Activated naive CD8-positive, alpha-beta T cell treated with anti-CD3 and anti-CD28 coated beads, Interleukin-2, amount 10 ng/mL, durations not matched to agents 7 days and 5 days (primary cell): ENCODE measurements at regions not wholly inside any gene's neighbourhood (a gene's known extent, or its start where the extent isn't known, plus 50 kb on each side); places are given as distances from the start of the nearest gene placed in this dataset.
"Not testable (repeated sequence)": the region's sequence is repeated elsewhere in the genome, so short reads cannot be mapped to it uniquely, and the experiment has no call there.

Source experiments
- ATAC-seq: fragments of 150-1000 bp; cut with Tn5 transposase; one replicate; pipeline ENCODE4 v1.10.0; 2021; ENCODE audit warnings: low read depth, moderate library complexity
- POLR2A ChIA-PET: fragments of 350-600 bp; sonication (Branson Sonifier 250); formaldehyde crosslinking; loops from one replicate; lab custom pipeline; 2021; ENCODE audit warnings: antibody characterized with exemption; lab: Charles Lee
- DNase-seq: peaks from one replicate; pipeline ENCODE4 v3.0.0; 2021
- H3K27ac Mint-ChIP-seq: one replicate; pipeline ENCODE4 v1.8.0; 2022; ENCODE audit warnings: mild to moderate bottlenecking, mixed read lengths
- H3K27me3 Mint-ChIP-seq: one replicate; pipeline ENCODE4 v1.8.0; 2022; ENCODE audit warnings: mild to moderate bottlenecking, moderate library complexity, mixed read lengths
- H3K36me3 Mint-ChIP-seq: one replicate; pipeline ENCODE4 v1.8.0; 2021; ENCODE audit warnings: mild to moderate bottlenecking, mixed read lengths
- H3K4me1 Mint-ChIP-seq: one replicate; pipeline ENCODE4 v1.8.0; 2021; ENCODE audit warnings: mixed read lengths
- H3K4me3 Mint-ChIP-seq: one replicate; pipeline ENCODE4 v1.8.0; 2022; ENCODE audit warnings: mild to moderate bottlenecking, moderate library complexity, mixed read lengths
- H3K9me3 Mint-ChIP-seq: one replicate; pipeline ENCODE4 v1.8.0; 2021; ENCODE audit warnings: mixed read lengths

DNA sequence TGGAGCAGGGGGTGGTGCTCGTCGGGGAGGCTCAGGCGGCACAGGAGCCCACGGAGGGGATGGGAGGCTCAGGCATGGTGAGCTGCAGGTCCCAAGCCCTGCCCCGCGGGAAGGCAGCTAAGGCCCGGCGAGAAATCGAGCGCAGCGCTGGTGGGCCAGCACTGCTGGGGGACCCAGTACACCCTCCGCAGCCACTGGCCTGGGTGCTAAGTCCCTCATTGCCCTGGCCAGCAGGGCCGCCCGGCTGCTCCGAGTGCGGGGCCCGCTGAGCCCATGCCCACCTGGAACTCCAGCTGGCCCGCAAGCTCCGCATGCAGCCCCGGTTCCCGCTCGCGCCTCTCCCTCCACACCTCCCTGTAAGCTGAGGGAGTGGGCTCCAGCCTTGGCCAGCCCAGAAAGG lies 151.0 kb upstream of the COX7C start:
- ATAC-seq, DNase-seq, H3K27ac Mint-ChIP-seq, POLR2A ChIA-PET, H3K36me3 Mint-ChIP-seq, H3K4me1 Mint-ChIP-seq, H3K4me3 Mint-ChIP-seq, H3K27me3 Mint-ChIP-seq: not testable (repeated sequence)
- peaks cover 12% of the 10 kb centered on the region for H3K9me3 Mint-ChIP-seq

DNA sequence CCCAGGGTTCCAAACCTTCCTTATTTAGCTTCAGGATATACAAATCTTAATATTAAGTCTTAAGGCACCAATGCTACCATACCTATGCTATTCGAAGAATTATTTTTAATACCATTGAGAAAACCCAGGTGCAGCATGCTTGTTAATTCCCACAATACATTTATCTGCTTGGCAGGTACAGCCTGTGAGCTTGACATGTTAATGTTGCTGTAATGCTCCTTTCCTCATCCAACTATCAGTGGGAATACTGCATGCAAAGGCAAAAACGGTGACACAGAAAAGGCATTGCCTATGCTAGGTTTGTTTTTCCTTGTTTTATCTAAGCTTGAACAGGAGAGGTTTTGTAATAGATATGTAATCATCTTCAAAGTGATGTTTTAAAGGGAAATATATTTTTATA lies 135.7 kb upstream of the COX7C start:
- Mint-ChIP-seq H3K27ac (no peak overlapping the region), H3K4me1 (no peaks in the 10 kb centered on the region), H3K9me3 (peaks cover 1% of the 10 kb centered on the region), H3K4me3 (no peak overlapping the region), H3K27me3 (peaks cover 2% of the 10 kb centered on the region), H3K36me3 (no peaks in the 10 kb centered on the region)
- POLR2A ChIA-PET, result no interaction called here
- no peak for ATAC-seq
- DNase-seq, result no peak

- Mint-ChIP-seq H3K4me1 (no peaks in the 10 kb centered on the region), H3K27ac (no peak overlapping the region), H3K27me3 (peaks cover under 1% of the 10 kb centered on the region), H3K4me3 (no peak overlapping the region), H3K9me3 (no peaks in the 10 kb centered on the region), H3K36me3 (no peaks in the 10 kb centered on the region)
- no peak for ATAC-seq
- DNase-seq, result no peak
- POLR2A ChIA-PET, result no interaction called here
Observed at GRCh38 chr5:86493777-86494176, 124.0 kb upstream of the COX7C start.

DNA sequence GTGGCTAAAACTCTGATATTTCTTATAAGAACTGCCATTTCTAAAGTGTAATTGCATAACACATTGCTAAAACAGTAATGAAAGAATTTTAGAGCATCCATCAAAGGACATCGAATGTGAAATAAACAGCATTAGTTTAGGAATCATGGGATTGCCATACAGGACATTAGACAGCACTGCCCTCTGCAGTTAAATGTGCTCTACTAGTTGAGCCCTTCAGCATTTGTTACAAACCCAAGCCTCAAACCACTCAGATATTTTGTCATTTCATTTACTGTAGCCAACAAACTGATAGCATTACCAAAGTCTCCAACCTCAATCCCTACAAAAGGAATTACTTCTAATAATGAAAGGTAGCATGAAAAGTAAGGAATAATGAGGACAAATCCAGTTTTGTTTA lies 116.8 kb upstream of the COX7C start:
- no peaks in the 10 kb centered on the region for H3K27me3 Mint-ChIP-seq
- no peaks in the 10 kb centered on the region for H3K36me3 Mint-ChIP-seq
- no peaks in the 10 kb centered on the region for H3K9me3 Mint-ChIP-seq
- no peak overlapping the region for H3K27ac Mint-ChIP-seq
- no peak overlapping the region for H3K4me3 Mint-ChIP-seq
- H3K4me1 Mint-ChIP-seq, result no peaks in the 10 kb centered on the region
- no peak for ATAC-seq
- POLR2A ChIA-PET, result no interaction called here
- DNase-seq, result no peak

- POLR2A ChIA-PET, result no interaction called here
- Mint-ChIP-seq H3K4me1 (no peaks in the 10 kb centered on the region), H3K27me3 (no peaks in the 10 kb centered on the region), H3K36me3 (no peaks in the 10 kb centered on the region), H3K9me3 (no peaks in the 10 kb centered on the region), H3K27ac (no peak overlapping the region), H3K4me3 (no peak overlapping the region)
- DNase-seq (no peak), ATAC-seq (no peak)
Observed at GRCh38 chr5:86507574-86507973, 110.2 kb upstream of the COX7C start.

- DNase-seq, POLR2A ChIA-PET, H3K27ac Mint-ChIP-seq, ATAC-seq, H3K4me3 Mint-ChIP-seq, H3K36me3 Mint-ChIP-seq, H3K27me3 Mint-ChIP-seq, H3K4me1 Mint-ChIP-seq, H3K9me3 Mint-ChIP-seq: not testable (repeated sequence)
Observed at GRCh38 chr5:86510330-86510915, 107.3 kb upstream of the COX7C start.

- no peaks in the 10 kb centered on the region for H3K36me3 Mint-ChIP-seq
- H3K9me3 Mint-ChIP-seq, result no peaks in the 10 kb centered on the region
- DNase-seq, result no peak
- no peaks in the 10 kb centered on the region for H3K4me1 Mint-ChIP-seq
- H3K4me3 Mint-ChIP-seq, result no peak overlapping the region
- no peak overlapping the region for H3K27ac Mint-ChIP-seq
- peaks cover 3% of the 10 kb centered on the region for H3K27me3 Mint-ChIP-seq
- no peak for ATAC-seq
- POLR2A ChIA-PET, result no interaction called here
Observed at GRCh38 chr5:86523718-86524117, 94.0 kb upstream of the COX7C start.

DNA sequence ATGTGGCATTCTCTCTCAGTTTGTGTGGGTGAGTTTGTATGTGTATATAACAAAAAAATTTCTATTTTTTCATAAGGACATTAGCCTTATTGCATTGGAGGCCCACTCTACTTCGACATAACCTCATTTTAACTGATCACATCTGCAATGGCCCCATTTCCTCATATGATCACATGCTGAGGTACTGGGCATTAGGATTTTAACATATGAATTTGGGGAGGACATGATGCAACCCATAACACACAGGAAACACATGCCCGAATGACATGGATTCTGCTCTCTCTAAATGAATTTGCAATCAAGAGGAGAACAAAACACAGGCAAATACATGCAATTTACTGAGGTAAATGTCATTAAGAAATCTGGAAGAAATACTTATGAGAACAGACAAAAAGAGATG lies 92.1 kb upstream of the COX7C start:
- H3K36me3 Mint-ChIP-seq, result no peaks in the 10 kb centered on the region
- H3K27ac Mint-ChIP-seq, result no peak overlapping the region
- H3K27me3 Mint-ChIP-seq, result no peaks in the 10 kb centered on the region
- H3K4me3 Mint-ChIP-seq, result no peak overlapping the region
- H3K9me3 Mint-ChIP-seq, result no peaks in the 10 kb centered on the region
- no peaks in the 10 kb centered on the region for H3K4me1 Mint-ChIP-seq
- DNase-seq (no peak), ATAC-seq (no peak)
- POLR2A ChIA-PET, result no interaction called here

DNA sequence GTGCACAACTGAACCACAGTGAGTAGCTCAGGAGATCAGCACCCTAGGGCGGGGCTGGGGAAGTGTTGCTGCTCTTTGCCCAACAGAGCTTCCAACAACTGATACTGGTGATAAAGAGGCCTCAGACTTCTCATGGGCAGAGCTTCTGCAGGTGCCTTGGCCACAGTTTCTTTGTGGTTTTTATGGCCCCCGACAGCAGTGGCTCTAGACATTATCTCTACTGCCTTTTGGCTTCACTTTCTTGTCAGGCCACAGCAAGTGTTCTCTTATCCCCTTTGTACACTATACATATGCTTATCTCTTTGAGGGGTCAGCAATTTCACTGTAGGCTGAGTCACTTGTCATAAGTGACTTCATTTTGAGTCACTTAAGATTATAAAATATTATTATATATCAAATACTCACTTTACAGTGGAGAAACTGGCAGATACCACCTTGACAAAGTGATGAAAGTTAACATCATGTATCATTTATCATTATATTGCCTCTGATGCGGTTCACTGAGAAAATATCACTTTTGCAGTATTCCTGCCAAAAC lies 90.9 kb upstream of the COX7C start:
- POLR2A ChIA-PET, result no interaction called here
- no peak for ATAC-seq
- Mint-ChIP-seq H3K36me3 (no peaks in the 10 kb centered on the region), H3K27ac (no peak overlapping the region), H3K4me1 (no peaks in the 10 kb centered on the region), H3K9me3 (no peaks in the 10 kb centered on the region), H3K27me3 (no peaks in the 10 kb centered on the region), H3K4me3 (no peak overlapping the region)
- DNase-seq, result no peak

GRCh38 chr5:86532429-86532828 lies 85.3 kb upstream of the COX7C start:
- Mint-ChIP-seq H3K36me3 (no peaks in the 10 kb centered on the region), H3K9me3 (no peaks in the 10 kb centered on the region), H3K27ac (no peak overlapping the region), H3K27me3 (no peaks in the 10 kb centered on the region), H3K4me3 (no peak overlapping the region), H3K4me1 (no peaks in the 10 kb centered on the region)
- DNase-seq, result no peak
- no peak for ATAC-seq
- POLR2A ChIA-PET, result no interaction called here

DNA sequence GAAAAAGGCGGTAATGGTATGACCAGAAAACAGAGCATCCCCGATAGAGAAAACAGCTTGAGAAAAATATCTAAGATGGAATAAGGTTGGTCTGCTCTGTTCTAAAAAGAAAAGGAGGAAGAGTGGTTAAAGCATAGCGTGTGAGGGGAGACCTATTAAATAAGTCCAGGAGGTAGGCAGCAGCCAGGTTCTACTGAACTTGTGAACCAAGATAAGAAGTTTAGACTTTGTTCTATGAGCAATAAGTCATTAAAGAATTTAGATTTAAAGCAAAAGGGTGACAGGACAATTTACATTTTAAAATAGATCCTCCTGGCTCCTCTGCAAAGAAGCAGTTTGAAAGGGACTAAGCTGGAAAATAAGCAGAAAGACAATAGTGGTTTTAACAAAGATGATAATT lies 81.3 kb upstream of the COX7C start:
- no peaks in the 10 kb centered on the region for H3K9me3 Mint-ChIP-seq
- H3K27ac Mint-ChIP-seq, result no peak overlapping the region
- no peak for DNase-seq
- H3K27me3 Mint-ChIP-seq, result no peaks in the 10 kb centered on the region
- H3K4me1 Mint-ChIP-seq, result no peaks in the 10 kb centered on the region
- no peak for ATAC-seq
- no peaks in the 10 kb centered on the region for H3K36me3 Mint-ChIP-seq
- POLR2A ChIA-PET, result no interaction called here
- no peak overlapping the region for H3K4me3 Mint-ChIP-seq

DNA sequence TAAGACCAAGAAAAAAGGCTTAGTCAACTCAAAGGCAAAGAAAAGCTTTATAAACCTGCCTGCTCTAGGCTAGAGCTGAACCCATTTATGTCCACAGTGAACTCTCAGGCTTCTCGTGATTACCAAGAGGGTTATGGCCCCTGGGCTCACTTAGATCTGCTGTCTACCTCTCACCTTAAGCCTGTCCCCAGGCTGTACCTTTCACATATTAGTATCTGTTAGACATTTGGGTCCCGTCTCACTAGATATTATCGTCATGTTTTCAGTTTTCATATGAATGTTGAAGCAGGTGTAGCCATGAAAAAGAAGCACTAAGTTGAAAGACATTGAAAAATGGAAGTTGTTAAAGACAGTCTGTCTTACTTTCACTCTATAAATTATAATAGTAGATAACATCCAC lies 75.2 kb upstream of the COX7C start:
- Mint-ChIP-seq H3K27me3 (no peaks in the 10 kb centered on the region), H3K4me1 (no peaks in the 10 kb centered on the region), H3K36me3 (no peaks in the 10 kb centered on the region), H3K4me3 (no peak overlapping the region), H3K27ac (no peak overlapping the region), H3K9me3 (no peaks in the 10 kb centered on the region)
- no peak for ATAC-seq
- no peak for DNase-seq
- POLR2A ChIA-PET, result no interaction called here

DNA sequence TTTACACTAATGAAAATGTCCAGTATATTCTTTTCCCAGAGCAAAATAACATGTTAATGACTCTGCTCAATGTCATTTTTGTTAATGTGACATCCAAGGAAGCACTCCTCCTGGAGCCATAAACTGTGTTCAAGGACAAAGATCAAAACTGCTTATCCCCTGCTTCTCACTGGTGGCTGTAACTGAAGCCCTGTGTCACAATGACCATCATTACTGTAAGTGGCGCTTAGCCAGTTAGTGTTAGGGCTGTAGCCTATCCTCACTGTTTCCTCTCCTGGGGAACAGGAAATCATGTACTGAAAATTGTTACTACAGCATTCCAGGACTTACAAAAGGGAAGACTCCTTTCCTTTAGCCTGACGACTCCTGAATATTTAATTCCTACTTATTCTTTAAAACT lies 71.7 kb upstream of the COX7C start:
- ATAC-seq, result no peak
- no peak overlapping the region for H3K4me3 Mint-ChIP-seq
- POLR2A ChIA-PET, result no interaction called here

DNA sequence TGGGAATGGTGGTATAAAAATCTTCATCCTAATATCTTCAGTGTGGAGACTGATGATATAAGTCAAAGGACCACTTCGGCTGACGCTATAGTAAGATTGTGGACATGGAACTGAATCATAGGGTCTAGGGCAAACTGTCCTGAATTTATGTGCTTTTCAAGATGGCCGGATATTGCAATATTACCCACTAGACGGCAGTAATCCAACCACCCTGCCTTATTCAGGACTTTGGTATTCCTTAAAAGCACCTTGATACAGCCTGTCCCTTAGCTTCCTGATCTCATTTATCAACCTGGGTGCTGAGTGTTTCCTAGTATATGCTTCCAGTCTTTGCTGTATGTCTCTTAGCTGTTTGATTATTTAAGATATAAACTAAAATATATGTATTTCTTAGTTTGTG lies 71.2 kb upstream of the COX7C start:
- POLR2A ChIA-PET, result no interaction called here
- no peaks in the 10 kb centered on the region for H3K4me1 Mint-ChIP-seq
- no peak overlapping the region for H3K4me3 Mint-ChIP-seq
- H3K9me3 Mint-ChIP-seq, result no peaks in the 10 kb centered on the region
- no peak for ATAC-seq
- peaks cover 5% of the 10 kb centered on the region for H3K27me3 Mint-ChIP-seq
- no peak overlapping the region for H3K27ac Mint-ChIP-seq
- no peaks in the 10 kb centered on the region for H3K36me3 Mint-ChIP-seq
- no peak for DNase-seq

More for the DNA sequence above, 71.7 kb upstream of the COX7C start:
- no peaks in the 10 kb centered on the region for H3K9me3 Mint-ChIP-seq
- H3K4me1 Mint-ChIP-seq, result no peaks in the 10 kb centered on the region
- H3K36me3 Mint-ChIP-seq, result no peaks in the 10 kb centered on the region
- H3K27ac Mint-ChIP-seq, result no peak overlapping the region
- H3K27me3 Mint-ChIP-seq, result peaks cover 5% of the 10 kb centered on the region
- no peak for DNase-seq

GRCh38 chr5:86554638-86555037 lies 63.1 kb upstream of the COX7C start:
- DNase-seq, result no peak
- ATAC-seq, result no peak
- Mint-ChIP-seq H3K4me1 (no peaks in the 10 kb centered on the region), H3K9me3 (no peaks in the 10 kb centered on the region), H3K27me3 (peaks cover 4% of the 10 kb centered on the region), H3K27ac (no peak overlapping the region), H3K4me3 (no peak overlapping the region), H3K36me3 (no peaks in the 10 kb centered on the region)
- POLR2A ChIA-PET, result no interaction called here
